GM20000 (cell line): ENCODE measurements at regions not wholly inside any gene's neighbourhood (a gene's known extent, or its start where the extent isn't known, plus 50 kb on each side); places are given as distances from the start of the nearest gene placed in this dataset.

Experiments
- DNase-seq: peaks from one replicate; pipeline ENCODE4 v3.0.0; 2012; ENCODE audit warnings: low spot score
- TF ChIP-seq, protein P1 (sequence below): IDR thresholded peaks from 2 replicates; pipeline ENCODE4 v1.5.1; 2012; ENCODE audit warnings: mild to moderate bottlenecking, control low read depth; ENCODE audit errors: extremely low read depth, missing control alignments

- TF ChIP-seq, protein P1, sequence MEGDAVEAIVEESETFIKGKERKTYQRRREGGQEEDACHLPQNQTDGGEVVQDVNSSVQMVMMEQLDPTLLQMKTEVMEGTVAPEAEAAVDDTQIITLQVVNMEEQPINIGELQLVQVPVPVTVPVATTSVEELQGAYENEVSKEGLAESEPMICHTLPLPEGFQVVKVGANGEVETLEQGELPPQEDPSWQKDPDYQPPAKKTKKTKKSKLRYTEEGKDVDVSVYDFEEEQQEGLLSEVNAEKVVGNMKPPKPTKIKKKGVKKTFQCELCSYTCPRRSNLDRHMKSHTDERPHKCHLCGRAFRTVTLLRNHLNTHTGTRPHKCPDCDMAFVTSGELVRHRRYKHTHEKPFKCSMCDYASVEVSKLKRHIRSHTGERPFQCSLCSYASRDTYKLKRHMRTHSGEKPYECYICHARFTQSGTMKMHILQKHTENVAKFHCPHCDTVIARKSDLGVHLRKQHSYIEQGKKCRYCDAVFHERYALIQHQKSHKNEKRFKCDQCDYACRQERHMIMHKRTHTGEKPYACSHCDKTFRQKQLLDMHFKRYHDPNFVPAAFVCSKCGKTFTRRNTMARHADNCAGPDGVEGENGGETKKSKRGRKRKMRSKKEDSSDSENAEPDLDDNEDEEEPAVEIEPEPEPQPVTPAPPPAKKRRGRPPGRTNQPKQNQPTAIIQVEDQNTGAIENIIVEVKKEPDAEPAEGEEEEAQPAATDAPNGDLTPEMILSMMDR: no peak
- no peak for DNase-seq
These were observed 662.5 kb downstream of the CDH11 start for GRCh38 chr16:64459402-64459801.

- TF ChIP-seq, protein P1: no peak
- no peak for DNase-seq
These were observed 666.6 kb downstream of the CDH11 start for GRCh38 chr16:64455275-64455674.

GRCh38 chr16:64453646-64454045 is 668.2 kb downstream of the CDH11 start:
- DNase-seq: no peak

DNA sequence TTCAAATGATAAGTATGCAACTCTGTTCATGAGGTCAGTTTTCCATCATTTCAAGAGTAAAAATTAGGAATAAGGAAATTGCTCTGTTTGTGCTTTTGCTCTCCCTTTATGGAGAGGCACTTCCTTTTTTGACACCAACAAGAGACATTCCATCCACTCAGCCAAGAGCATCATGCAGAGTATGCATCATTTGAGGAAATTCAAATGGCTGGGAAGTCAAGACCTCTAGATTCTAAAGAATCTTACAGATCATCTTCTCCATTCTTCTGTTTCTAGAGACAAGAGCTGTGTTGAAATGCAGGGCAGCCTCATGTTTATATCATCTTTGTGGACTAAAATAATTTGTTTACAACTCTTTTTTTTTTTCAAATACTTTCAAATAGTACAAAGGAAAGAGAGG is 669.4 kb downstream of the CDH11 start:
- DNase-seq: no peak
- TF ChIP-seq, protein P1: no peak

More at GRCh38 chr16:64453646-64454045, 668.2 kb downstream of the CDH11 start:
- TF ChIP-seq, protein P1: no peak

GRCh38 chr16:64450177-64450576 is 671.7 kb downstream of the CDH11 start:
- no peak for DNase-seq
- TF ChIP-seq, protein P1: no peak

GRCh38 chr16:64449506-64449905 is 672.4 kb downstream of the CDH11 start:
- TF ChIP-seq, protein P1: no peak
- DNase-seq: no peak

DNA sequence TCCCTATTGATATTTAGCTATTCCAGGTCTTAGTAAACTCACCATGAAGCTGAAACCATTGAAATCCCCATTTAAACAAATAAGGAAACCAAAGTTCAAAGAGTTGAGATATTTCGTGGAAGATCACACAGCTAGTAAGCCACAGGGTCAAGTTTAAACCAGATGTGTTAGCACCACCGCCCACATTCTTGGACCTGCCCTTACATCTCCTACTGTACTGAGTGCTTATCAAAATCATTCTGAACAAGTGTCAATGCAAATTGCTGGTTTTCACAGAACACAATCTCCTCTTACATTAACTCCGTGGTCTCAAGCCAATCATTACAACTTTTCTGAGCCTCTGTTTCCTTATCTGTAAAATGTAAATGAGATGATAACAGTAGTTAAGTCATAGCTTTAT is 676.2 kb downstream of the CDH11 start:
- no peak for DNase-seq
- TF ChIP-seq, protein P1: no peak

DNA sequence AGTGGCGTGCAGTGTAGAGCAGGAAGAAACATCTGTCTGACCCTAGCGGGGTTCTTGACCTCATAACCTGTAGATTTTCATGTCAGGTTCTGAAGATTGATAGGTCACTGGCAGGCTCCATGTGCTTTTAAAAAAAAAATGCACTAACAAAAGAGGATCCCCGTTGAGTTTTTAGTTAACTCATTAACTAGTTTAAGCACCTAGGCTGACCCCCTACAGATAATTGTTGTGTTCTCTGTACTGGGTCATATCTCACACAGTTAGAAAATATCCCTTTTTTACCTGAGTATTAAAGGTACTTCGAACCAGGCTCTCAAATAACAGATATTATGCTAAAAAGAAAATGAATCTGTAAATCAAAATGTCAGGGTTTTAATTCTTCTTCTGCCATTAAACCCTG is 676.6 kb downstream of the CDH11 start:
- no peak for DNase-seq
- TF ChIP-seq, protein P1: no peak
